ENCODE measurements at regions not wholly inside any gene's neighbourhood (a gene's known extent, or its start where the extent isn't known, plus 50 kb on each side); places are given as distances from the start of the nearest gene placed in this dataset.

DNA sequence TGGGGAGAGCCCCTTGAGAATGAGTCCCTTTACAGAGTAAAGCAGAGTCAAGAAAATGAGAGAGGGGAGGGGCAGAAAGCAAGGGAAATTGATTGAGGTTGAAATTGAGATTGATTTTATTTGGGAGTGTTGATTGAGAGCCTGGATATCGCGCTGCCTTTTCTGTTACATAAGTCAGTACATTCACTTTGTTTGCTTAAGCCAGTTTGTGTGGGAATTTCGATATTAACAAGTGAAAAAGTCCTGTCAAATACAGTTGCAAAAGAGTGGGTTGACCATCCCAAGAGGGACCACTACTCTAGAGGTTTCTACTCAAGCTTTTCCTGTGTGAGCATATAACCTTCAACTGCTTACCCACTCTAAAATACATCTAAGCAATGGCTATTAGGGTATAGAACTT lies 331.4 kb upstream of the AZI2 start:
- intact Hi-C loops (cut with DNase I), result no loop called here
- no peak for DNase-seq (ENCODE audit: low spot score in 2 of 2)

DNA sequence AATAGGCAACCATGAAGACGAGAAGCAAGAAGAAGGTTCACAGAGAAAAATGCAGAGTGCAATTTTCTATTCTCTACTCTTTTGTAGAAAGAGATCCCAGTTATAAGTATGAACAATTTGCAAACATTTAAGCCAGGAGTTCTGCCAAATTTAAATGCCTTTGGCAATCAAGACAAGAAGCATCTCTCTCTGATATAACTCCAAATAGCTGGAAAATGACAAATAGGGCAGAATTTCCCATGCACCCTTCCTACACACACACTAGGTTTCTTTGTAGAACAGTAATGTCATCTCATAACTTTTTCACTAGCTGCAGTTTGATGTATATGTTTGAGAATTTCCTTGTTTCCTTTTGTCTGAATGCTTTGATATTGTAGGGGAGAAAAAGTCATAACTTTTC lies 333.5 kb upstream of the AZI2 start:
- H3K4me1 ChIP-seq, result peaks cover 0 to 4% of the 10 kb centered on the region in 2 donors
- no peaks in the 10 kb centered on the region for H3K27me3 ChIP-seq
- no peak overlapping the region for H3K4me3 ChIP-seq
- no peak overlapping the region for H3K27ac ChIP-seq
- H3K9me3 ChIP-seq, result no peaks in the 10 kb centered on the region
- no peaks in the 10 kb centered on the region for H3K36me3 ChIP-seq
- DNase-seq (ENCODE audit: low spot score in 2 of 2), result no peak
- TF ChIP-seq, protein P1, sequence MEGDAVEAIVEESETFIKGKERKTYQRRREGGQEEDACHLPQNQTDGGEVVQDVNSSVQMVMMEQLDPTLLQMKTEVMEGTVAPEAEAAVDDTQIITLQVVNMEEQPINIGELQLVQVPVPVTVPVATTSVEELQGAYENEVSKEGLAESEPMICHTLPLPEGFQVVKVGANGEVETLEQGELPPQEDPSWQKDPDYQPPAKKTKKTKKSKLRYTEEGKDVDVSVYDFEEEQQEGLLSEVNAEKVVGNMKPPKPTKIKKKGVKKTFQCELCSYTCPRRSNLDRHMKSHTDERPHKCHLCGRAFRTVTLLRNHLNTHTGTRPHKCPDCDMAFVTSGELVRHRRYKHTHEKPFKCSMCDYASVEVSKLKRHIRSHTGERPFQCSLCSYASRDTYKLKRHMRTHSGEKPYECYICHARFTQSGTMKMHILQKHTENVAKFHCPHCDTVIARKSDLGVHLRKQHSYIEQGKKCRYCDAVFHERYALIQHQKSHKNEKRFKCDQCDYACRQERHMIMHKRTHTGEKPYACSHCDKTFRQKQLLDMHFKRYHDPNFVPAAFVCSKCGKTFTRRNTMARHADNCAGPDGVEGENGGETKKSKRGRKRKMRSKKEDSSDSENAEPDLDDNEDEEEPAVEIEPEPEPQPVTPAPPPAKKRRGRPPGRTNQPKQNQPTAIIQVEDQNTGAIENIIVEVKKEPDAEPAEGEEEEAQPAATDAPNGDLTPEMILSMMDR (IDR thresholded peaks at IDR 0.05), result no peak
- intact Hi-C loops (cut with DNase I), result no loop called here

More for the DNA sequence above, 331.4 kb upstream of the AZI2 start:
- Histone ChIP-seq H3K36me3 (no peaks in the 10 kb centered on the region), H3K9me3 (no peaks in the 10 kb centered on the region), H3K4me1 (peaks cover 0 to 4% of the 10 kb centered on the region in 2 donors), H3K4me3 (no peak overlapping the region), H3K27ac (no peak overlapping the region), H3K27me3 (no peaks in the 10 kb centered on the region)
- TF ChIP-seq, protein P1 (IDR thresholded peaks at IDR 0.05), result no peak

DNA sequence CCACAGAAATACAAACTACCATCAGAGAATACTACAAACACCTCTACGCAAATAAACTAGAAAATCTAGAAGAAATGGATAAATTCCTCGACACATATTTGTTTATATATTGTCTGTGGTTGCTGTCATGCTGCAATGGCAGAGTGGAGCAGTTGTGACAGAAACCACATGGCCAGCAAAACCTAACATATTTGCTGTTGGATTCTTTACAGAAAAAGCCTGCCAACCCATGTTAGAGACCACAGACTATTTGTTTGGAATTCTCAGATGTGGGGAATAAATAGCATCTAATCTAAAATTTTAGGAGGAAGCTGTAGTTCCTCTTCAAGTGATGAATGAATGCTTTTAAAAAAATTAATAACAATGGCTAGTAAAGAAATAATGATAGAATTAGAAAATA lies 341.6 kb upstream of the AZI2 start:
- TF ChIP-seq, protein P1 (IDR thresholded peaks at IDR 0.05), result no peak
- Histone ChIP-seq H3K27me3 (no peaks in the 10 kb centered on the region), H3K4me1 (no peaks in the 10 kb centered on the region), H3K4me3 (no peak overlapping the region), H3K36me3 (no peaks in the 10 kb centered on the region), H3K27ac (no peak overlapping the region), H3K9me3 (no peaks in the 10 kb centered on the region)
- intact Hi-C loops (cut with DNase I), result no loop called here
- no peak for DNase-seq (ENCODE audit: low spot score in 2 of 2)

GRCh38 chr3:28698706-28699105 lies 350.1 kb upstream of the AZI2 start:
- TF ChIP-seq, protein P1 (IDR thresholded peaks at IDR 0.05), result no peak
- no peaks in the 10 kb centered on the region for H3K9me3 ChIP-seq
- no peak for DNase-seq (ENCODE audit: low spot score in 2 of 2)
- no peaks in the 10 kb centered on the region for H3K27me3 ChIP-seq
- no peak overlapping the region for H3K4me3 ChIP-seq
- intact Hi-C loops (cut with DNase I), result no loop called here
- H3K36me3 ChIP-seq, result no peaks in the 10 kb centered on the region
- no peak overlapping the region for H3K27ac ChIP-seq
- H3K4me1 ChIP-seq, result no peaks in the 10 kb centered on the region

DNA sequence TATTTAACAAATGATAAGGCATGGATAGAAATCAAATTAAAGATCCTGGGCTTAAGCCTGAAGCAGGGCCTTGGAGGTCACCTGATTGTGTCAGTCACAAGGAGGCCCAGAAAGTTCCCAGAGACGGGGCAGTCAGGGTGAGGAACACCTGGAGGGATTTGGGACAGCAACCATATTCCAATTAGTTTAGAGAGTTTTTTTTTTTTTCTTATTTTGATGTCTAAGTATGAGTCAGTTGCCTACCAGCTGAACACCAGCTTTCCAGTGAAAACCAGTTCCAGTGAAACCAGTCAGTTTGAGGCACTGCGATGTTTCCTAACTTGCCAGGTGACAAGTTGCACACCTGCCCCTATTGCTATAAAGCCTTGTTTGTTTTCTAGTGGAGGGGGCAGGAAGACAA lies 350.7 kb upstream of the AZI2 start:
- Histone ChIP-seq H3K9me3 (no peaks in the 10 kb centered on the region), H3K27ac (no peak overlapping the region), H3K27me3 (no peaks in the 10 kb centered on the region), H3K4me1 (no peaks in the 10 kb centered on the region), H3K4me3 (no peak overlapping the region), H3K36me3 (no peaks in the 10 kb centered on the region)
- TF ChIP-seq, protein P1 (IDR thresholded peaks at IDR 0.05), result no peak
- no peak for DNase-seq (ENCODE audit: low spot score in 2 of 2)
- intact Hi-C loops (cut with DNase I), result no loop called here

- TF ChIP-seq, protein P1 (IDR thresholded peaks at IDR 0.05), result no peak
- Histone ChIP-seq H3K4me1 (no peaks in the 10 kb centered on the region), H3K9me3 (no peaks in the 10 kb centered on the region), H3K4me3 (no peak overlapping the region), H3K27ac (no peak overlapping the region), H3K27me3 (no peaks in the 10 kb centered on the region), H3K36me3 (no peaks in the 10 kb centered on the region)
- intact Hi-C loops (cut with DNase I), result no loop called here
- DNase-seq (ENCODE audit: low spot score in 2 of 2), result no peak
Measured at GRCh38 chr3:28700728-28701127, 352.1 kb upstream of the AZI2 start.

Measured in ascending aorta (tissue), 2 donors.